SJSA1 (cell line): ENCODE measurements at regions not wholly inside any gene's neighbourhood (a gene's known extent, or its start where the extent isn't known, plus 50 kb on each side); places are given as distances from the start of the nearest gene placed in this dataset.

Experiments
- DNase-seq, 2 experiments: peaks; one replicate each; pipeline ENCODE4 v3.0.0-alpha.2; 2015 to 2020; ENCODE audit warnings: low spot score in 2 of 2, low read depth in 1 of 2
- H3K27ac ChIP-seq: fragments of 250-450 bp; sonication (Bioruptor Pico); 2 replicates; pipeline ENCODE4 v1.5.1; 2020; ENCODE audit warnings: mild to moderate bottlenecking, moderate library complexity
- H3K27me3 ChIP-seq: fragments of 250-450 bp; sonication (Bioruptor Pico); replicated peaks from 2 replicates; pipeline ENCODE4 v1.5.1; 2020; ENCODE audit warnings: mild to moderate bottlenecking, moderate library complexity
- H3K36me3 ChIP-seq: fragments of 250-450 bp; sonication (Bioruptor Pico); 2 replicates; pipeline ENCODE4 v1.5.1; 2020; ENCODE audit warnings: mild to moderate bottlenecking
- H3K4me1 ChIP-seq: fragments of 250-450 bp; sonication (Bioruptor Pico); replicated peaks from 2 replicates; pipeline ENCODE4 v1.6.1; 2021; ENCODE audit warnings: mild to moderate bottlenecking
- H3K4me3 ChIP-seq: fragments of 250-450 bp; sonication (Bioruptor Pico); 2 replicates; pipeline ENCODE4 v1.5.1; 2020; ENCODE audit warnings: mild to moderate bottlenecking
- H3K9me3 ChIP-seq: fragments of 250-450 bp; sonication (Bioruptor Pico); replicated peaks from 2 replicates; pipeline ENCODE4 v1.5.1; 2020; ENCODE audit warnings: mild to moderate bottlenecking

DNA sequence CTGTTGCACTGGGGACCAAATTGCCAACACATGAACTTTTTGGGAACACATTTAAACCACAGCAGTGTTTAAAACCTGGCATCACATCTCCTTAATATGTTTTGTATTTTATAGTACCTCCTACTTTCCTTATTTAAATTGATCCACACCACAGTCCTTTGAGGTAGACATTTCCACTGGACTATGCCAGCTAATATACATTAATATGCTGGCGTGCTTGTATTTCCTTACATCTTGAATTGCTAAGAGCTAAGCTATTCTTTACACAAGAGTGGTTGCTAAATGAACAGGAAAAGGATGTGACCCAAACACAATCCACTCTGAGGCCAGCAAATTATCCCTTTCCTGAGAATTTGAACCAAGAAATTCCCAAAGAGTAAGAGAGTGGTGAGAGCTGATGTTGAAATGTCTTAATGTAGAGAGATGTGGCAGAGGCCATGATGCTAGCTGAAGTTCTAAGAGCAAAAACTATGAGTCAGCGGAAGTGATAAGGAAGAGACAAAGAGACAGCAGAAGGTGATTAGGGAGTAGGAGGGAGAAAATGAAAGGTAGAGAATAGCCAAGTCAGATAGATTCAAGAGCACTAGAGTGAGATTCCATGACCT is 131.2 kb downstream of the CD47 start:
- Histone ChIP-seq H3K36me3 (no peaks in the 10 kb centered on the region), H3K9me3 (no peaks in the 10 kb centered on the region), H3K4me1 (0 out of 2 replicates have a peak, but pooled peaks cover 3% of the 10 kb centered on the region), H3K27me3 (no peaks in the 10 kb centered on the region), H3K4me3 (no peak overlapping the region), H3K27ac (no peak overlapping the region)
- DNase-seq, result no peak

DNA sequence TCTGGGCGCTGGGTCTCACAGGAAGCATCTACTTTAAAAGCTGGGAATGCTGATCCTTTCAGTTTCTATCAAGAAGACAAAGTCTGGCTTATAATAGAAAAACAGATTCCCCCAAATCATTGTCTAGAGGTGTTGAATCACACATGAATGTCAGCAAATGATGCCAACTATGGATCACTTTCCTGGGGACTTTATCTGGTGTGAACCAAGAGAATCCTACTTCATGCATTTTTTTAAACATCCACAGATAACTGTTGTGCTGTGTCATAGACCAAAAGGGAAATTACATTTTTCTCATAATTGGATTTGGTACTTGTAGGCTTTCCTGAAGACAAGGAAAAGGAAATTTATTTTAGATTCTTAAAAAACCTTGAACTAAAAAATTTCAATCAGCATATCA is 132.7 kb downstream of the CD47 start:
- no peaks in the 10 kb centered on the region for H3K9me3 ChIP-seq
- H3K27ac ChIP-seq, result no peak overlapping the region
- DNase-seq, result no peak
- H3K27me3 ChIP-seq, result no peaks in the 10 kb centered on the region
- H3K36me3 ChIP-seq, result no peaks in the 10 kb centered on the region
- no peak overlapping the region for H3K4me3 ChIP-seq
- 0 out of 2 replicates have a peak, but pooled peaks cover 3% of the 10 kb centered on the region for H3K4me1 ChIP-seq

DNA sequence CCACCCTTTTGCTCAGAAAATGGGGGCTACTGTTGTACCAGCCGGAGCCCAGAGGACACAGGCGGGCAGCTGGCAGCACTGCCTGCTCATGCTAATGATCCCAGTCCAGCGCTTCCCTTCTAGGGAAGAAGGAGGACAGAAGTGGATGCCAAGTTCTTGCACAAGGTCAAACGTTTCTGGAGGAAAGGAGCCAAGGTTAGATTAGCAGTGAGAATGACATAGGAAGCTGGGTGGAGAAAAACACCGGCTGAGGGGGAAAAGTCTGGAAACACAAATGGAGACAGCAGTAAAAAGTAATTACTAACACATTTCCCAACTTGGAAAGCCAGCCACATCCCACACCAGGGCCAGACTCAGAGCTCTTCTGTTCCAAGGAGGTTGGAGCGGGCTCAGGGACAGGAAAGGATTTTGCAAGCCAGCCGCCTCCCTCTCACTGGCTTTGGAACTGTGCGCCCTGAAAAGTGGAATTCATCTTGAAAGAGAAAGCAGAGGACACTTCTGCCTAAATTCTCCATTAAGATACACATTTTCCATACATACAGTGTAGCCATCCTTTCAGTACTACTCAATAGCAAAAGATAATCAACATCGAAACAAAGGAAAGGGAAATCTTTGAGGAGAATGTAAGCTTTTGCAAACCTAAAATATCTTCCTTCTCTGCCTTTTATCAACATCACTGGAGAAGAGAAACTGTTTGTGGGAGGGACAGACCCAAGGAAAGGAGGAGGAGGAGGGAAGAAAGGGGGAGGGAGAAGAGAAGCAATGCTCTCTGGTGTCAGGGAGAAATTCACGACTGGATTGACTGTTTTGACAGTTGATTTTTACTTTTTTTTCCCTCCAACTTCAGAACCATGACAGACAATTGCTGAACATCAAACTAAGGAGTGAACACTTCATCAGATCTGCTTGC is 133.6 kb downstream of the CD47 start:
- H3K36me3 ChIP-seq, result no peaks in the 10 kb centered on the region
- no peaks in the 10 kb centered on the region for H3K27me3 ChIP-seq
- no peak overlapping the region for H3K27ac ChIP-seq
- DNase-seq, result no peak
- H3K4me1 ChIP-seq, result no peaks in the 10 kb centered on the region
- H3K4me3 ChIP-seq, result no peak overlapping the region
- H3K9me3 ChIP-seq, result no peaks in the 10 kb centered on the region

DNA sequence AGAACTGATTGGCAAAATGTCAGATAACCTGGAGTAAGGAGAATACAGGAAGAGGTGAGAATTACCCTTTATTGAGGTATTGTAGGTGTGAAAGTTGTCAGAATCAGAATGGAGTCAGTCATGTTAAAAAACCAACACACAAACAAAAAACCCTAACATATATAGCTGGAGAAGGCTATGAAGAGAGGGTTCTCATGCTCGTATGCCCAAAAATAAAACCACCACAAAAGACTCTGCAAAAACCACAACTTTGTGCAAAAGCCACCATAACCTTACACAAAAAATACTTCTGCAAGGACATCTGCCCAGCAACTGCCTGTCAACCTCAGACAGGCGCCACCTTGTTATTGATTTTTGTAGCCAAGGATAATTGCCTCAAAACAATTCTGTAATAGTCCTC is 136.0 kb downstream of the CD47 start:
- Histone ChIP-seq H3K36me3 (no peaks in the 10 kb centered on the region), H3K27me3 (no peaks in the 10 kb centered on the region), H3K9me3 (no peaks in the 10 kb centered on the region), H3K4me1 (no peaks in the 10 kb centered on the region), H3K27ac (no peak overlapping the region), H3K4me3 (no peak overlapping the region)
- DNase-seq, result no peak

DNA sequence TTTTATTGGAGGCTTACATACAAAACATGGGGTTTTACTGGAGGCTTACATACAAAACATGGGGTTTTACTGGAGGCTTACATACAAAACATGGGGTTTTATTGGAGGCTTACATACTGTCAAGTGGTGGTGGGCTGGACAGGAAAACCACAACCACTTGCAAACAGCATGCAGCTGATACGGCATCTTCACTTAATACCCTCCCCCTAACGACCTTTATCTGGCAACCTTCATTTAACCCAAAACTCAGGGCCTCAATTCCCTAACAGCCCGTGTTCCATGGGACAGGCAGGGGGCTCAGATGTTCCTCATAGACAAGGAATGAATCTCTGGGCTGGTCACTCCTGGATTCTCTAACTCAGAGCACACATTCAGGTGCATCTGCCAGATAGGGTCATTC is 137.1 kb downstream of the CD47 start:
- no peak overlapping the region for H3K27ac ChIP-seq
- no peaks in the 10 kb centered on the region for H3K36me3 ChIP-seq
- no peaks in the 10 kb centered on the region for H3K27me3 ChIP-seq
- H3K4me1 ChIP-seq, result no peaks in the 10 kb centered on the region
- H3K4me3 ChIP-seq, result no peak overlapping the region
- DNase-seq, result no peak
- no peaks in the 10 kb centered on the region for H3K9me3 ChIP-seq

DNA sequence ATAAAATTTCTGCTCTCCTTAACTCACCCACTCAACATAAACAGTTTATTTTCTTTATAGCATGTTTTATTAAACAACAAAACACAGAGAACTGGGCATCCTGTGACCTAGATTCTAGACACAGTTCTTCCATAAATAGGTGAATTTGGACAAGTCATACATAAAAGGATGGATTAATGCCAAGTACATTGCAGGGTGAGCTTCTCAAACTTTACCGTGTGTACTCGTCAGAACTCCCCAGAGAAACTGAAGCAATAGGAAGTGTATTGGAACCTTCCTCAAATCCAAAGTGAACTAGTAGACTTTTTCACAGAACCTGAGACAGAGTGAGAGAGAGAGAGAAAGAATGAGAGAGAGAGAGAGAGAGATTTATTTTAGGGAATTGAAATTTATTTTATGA is 139.7 kb downstream of the CD47 start:
- Histone ChIP-seq H3K27ac (no peak overlapping the region), H3K36me3 (no peaks in the 10 kb centered on the region), H3K9me3 (no peaks in the 10 kb centered on the region), H3K4me3 (no peak overlapping the region), H3K27me3 (no peaks in the 10 kb centered on the region), H3K4me1 (no peaks in the 10 kb centered on the region)
- DNase-seq, result no peak

DNA sequence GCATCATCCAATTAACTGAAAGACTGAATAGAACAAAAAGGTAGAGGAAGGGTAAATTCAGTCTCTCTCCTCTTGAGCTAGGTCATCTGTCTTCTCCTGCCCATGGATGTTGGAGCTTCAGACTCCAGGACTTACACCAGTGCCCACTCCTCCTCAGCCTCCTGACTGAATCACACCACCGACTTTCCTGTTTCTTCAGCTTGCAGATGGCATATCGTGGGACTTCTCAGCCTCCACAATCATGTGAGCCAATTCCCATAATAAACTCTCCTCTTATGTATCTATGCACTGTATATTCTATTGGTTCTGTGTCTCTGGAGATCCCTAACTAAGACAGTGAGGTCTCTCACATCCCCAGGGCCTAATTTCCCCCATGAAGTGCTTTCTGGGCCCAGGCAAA is 140.4 kb downstream of the CD47 start:
- H3K27ac ChIP-seq, result no peak overlapping the region
- no peaks in the 10 kb centered on the region for H3K4me1 ChIP-seq
- no peaks in the 10 kb centered on the region for H3K27me3 ChIP-seq
- no peak for DNase-seq
- no peak overlapping the region for H3K4me3 ChIP-seq
- no peaks in the 10 kb centered on the region for H3K9me3 ChIP-seq
- H3K36me3 ChIP-seq, result no peaks in the 10 kb centered on the region

DNA sequence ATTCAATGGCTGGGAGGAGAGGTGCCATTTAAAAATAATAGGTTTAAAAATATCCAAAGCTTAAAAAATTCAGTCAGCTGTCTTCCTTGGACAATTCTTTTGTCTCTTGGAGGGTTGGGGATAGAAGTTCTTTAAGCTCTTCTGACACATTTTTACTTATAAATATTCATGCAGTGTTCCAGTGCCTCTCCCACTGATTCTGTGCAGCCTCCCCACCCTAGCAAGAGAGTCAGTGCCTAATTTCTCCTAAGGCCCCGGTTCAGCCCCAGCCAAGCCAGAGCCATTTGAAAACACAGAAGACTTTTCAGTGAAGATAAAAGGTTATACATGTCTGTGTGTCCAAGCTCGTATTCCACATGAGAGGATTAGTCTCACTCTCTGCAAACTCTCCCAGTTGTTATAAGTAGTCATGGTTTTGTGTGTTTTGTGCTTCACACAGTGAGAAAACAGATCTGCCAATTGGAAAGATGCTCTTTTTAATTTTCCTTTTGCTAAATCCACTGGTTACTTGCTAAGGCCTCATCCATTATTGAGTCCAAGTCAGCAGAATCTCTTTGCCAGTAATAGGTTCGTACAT is 141.3 kb downstream of the CD47 start:
- no peak for DNase-seq
- Histone ChIP-seq H3K9me3 (no peaks in the 10 kb centered on the region), H3K36me3 (no peaks in the 10 kb centered on the region), H3K4me3 (no peak overlapping the region), H3K27ac (no peak overlapping the region), H3K27me3 (no peaks in the 10 kb centered on the region), H3K4me1 (no peaks in the 10 kb centered on the region)

DNA sequence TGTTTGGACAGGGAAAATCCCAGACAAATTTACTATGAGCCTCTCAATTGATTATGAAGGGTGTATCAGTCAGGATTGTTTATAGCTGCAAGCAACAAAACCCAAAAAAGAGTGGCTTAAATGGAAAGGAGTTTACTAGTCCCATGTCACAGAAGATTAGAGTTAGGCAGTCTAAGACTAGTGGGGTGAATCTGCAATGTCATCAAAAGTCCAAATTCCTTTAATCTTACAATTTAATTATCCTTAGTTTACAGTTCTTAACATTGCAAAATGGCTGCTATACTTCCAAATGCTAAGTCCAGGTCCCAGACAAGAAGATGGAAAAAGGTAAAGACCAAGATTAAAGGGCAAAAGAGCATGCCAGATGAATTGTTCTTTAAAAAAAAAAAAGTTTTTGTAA is 143.6 kb downstream of the CD47 start:
- Histone ChIP-seq H3K27me3 (no peaks in the 10 kb centered on the region), H3K36me3 (no peaks in the 10 kb centered on the region), H3K4me1 (no peaks in the 10 kb centered on the region), H3K4me3 (no peak overlapping the region), H3K9me3 (no peaks in the 10 kb centered on the region), H3K27ac (no peak overlapping the region)
- DNase-seq, result no peak

DNA sequence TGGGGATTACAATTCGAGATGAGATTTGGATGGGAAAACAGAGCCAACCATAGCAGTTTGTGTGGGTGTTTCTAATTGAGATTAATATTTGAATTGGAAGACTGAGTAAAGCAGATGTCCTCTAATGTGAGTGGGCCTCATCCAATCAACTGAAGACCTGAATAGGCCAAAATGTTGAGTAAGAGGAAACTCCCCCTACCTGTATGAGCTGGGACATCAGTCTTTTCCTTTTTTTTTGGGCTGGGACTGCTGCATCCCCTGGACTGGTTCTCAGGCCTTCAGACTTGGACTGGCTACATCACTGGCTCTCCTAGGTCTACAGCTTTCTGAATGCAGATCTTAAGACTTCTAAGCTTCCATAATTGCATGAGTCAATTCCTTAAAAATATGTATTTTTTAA is 144.1 kb downstream of the CD47 start:
- Histone ChIP-seq H3K27me3 (no peaks in the 10 kb centered on the region), H3K36me3 (no peaks in the 10 kb centered on the region), H3K4me1 (no peaks in the 10 kb centered on the region), H3K9me3 (no peaks in the 10 kb centered on the region), H3K4me3 (no peak overlapping the region), H3K27ac (no peak overlapping the region)
- no peak for DNase-seq

DNA sequence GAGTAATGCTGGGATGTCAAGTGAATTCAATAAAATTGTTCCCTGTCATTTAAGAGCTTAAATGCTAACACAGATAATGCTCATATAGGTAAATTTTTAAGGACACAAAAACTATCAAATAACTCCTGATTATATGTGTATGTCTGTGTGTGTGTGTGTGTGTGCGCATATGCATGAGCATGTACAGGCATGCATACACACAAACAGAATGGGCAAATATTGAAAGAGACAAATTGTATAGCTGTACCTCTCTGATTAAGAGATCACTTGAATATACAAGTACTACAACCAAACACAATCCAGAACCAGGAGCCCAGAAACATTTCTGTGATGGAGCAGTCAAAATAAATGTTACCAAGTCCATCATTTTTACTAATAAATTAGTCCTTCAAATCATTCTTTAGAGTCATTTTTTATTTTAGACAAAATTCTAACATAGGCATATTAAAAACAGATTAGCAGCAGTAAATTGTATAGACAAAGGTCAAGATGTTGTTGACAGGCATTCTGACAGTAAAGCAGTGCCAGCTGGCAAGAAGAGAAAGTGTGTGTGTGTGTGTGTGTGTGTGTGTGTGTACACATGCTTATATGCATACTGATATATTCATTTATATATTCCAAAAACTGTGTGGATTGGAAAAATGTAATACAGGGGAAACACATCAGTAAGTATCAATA is 145.3 kb downstream of the CD47 start:
- Histone ChIP-seq H3K9me3 (no peaks in the 10 kb centered on the region), H3K27me3 (no peaks in the 10 kb centered on the region), H3K4me1 (no peaks in the 10 kb centered on the region), H3K27ac (no peak overlapping the region), H3K4me3 (no peak overlapping the region), H3K36me3 (no peaks in the 10 kb centered on the region)
- DNase-seq, result no peak

DNA sequence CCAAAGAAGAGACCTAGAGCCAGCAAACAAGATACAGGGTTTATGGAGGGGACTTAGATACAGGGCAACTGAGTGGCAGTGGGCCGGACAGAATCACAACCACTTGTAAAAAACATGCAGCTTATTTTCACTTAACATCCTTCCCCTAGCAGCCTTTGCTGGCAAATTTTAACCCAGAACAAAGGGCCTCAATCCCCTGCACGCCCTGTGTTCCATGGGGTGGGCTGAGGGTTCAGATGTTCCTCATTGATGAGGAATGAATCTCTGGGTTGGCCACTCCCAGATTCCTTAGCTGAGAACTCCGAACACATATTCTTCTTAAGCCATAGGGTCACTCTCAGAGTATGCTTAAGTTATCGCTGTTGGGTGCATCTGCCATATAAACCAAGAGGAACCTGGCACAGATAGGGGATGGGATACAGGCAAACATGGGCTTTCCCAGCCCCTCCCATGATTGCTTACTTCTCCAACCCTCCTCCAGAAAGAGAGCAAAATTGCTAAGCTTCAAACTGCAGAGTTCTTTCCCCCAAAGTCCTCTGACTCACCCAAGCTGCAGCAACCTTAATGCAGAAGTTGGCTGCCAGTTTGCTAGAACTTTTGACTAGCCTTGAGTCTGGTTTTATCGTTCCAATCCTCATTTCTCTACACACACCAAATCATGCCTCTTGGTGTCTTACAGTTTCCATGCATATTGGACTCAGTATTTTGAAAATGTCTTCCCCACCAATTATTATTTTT is 146.9 kb downstream of the CD47 start:
- H3K36me3 ChIP-seq, result no peaks in the 10 kb centered on the region
- H3K4me1 ChIP-seq, result no peaks in the 10 kb centered on the region
- no peaks in the 10 kb centered on the region for H3K27me3 ChIP-seq
- DNase-seq, result no peak
- no peaks in the 10 kb centered on the region for H3K9me3 ChIP-seq
- H3K27ac ChIP-seq, result no peak overlapping the region
- no peak overlapping the region for H3K4me3 ChIP-seq

DNA sequence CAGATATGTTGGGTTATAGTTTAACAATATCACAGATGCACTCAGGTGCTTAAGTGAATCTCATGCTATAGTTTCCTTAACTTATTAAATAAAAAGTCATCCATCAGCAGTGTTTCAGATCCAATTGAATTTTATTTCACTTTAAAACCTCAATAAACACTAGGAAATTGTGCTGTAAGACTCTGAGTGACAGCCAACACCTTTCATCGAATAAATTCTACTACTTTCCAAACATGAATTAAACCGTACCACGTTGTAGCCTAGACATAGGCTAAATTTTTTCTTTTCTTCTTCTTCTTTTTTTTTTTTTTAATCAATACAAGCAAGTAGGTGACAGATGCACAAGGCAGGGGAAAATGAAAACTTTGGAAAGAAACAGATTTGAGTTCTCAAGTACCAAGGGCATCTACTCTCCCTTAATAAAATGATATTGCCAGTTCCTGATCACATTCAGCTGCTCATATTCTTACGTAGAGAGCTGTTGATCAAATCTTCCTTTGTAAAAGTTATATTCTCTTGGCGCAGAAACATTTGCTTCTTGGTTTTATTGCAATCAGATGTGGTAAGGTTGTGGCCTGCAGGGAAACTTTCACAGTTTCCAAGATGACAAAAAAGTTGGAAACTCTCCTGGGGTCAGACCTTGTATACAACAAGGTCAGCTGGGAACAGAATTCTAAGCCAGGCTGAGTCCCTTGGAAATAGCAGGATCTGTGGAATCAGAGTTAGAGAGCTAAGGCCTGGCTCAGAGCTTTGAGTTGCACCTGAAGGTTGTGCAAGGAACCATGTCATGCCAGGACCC is 147.7 kb downstream of the CD47 start:
- no peaks in the 10 kb centered on the region for H3K4me1 ChIP-seq
- no peak overlapping the region for H3K27ac ChIP-seq
- no peak overlapping the region for H3K4me3 ChIP-seq
- H3K9me3 ChIP-seq, result no peaks in the 10 kb centered on the region
- no peaks in the 10 kb centered on the region for H3K36me3 ChIP-seq
- DNase-seq, result no peak
- H3K27me3 ChIP-seq, result no peaks in the 10 kb centered on the region
